ENCODE measurements at regions not wholly inside any gene's neighbourhood (a gene's known extent, or its start where the extent isn't known, plus 50 kb on each side); places are given as distances from the start of the nearest gene placed in this dataset.
A peak's percentile ranks its signal among the peaks of the same experiment; 100 is the strongest.

DNA sequence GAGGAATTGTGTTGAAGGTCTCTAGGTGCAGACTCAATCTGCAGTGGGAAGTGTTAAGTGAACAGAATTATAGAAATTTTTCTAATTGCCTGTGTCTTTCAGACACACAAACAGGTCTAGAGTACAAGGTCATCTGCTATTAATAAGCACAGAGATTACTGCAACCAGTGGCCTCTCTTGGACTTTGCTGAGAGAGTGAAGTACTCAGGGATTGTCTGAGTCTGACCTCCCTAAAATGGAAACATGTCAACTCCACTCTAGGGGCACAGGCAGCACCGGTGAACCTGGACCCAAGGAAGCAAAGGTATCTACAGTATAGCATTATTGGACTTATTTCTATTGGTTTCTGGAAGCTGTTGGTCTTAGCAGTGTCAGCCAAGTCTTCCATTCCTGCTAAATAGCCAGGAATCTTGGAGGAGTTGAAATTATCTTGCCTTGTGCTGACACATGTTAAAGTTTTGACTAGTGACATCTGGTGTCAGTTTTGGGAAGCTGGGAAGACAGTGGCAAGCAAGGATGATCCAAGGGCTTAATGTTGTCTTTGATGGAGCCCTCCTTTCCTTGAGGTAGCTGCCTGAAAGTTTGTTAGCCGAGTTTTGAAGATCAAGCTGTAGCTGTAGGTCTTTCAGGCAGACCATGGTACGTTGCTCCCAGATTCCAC lies 61.1 kb upstream of the NMUR2 start:
- H3K36me3 Mint-ChIP-seq (ENCODE audit: insufficient read depth, unreplicated experiment), result no peaks in the 10 kb centered on the region
- H3K4me1 Mint-ChIP-seq (ENCODE audit: low read depth, unreplicated experiment), result peaks cover 22% of the 10 kb centered on the region
- TF ChIP-seq, protein P1, sequence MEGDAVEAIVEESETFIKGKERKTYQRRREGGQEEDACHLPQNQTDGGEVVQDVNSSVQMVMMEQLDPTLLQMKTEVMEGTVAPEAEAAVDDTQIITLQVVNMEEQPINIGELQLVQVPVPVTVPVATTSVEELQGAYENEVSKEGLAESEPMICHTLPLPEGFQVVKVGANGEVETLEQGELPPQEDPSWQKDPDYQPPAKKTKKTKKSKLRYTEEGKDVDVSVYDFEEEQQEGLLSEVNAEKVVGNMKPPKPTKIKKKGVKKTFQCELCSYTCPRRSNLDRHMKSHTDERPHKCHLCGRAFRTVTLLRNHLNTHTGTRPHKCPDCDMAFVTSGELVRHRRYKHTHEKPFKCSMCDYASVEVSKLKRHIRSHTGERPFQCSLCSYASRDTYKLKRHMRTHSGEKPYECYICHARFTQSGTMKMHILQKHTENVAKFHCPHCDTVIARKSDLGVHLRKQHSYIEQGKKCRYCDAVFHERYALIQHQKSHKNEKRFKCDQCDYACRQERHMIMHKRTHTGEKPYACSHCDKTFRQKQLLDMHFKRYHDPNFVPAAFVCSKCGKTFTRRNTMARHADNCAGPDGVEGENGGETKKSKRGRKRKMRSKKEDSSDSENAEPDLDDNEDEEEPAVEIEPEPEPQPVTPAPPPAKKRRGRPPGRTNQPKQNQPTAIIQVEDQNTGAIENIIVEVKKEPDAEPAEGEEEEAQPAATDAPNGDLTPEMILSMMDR (IDR thresholded peaks at IDR 0.05; ENCODE audit: unreplicated experiment), result no peak
- intact Hi-C loops (cut with micrococcal nuclease; ENCODE audit: unreplicated experiment), result no loop called here
- H3K27ac Mint-ChIP-seq (ENCODE audit: unreplicated experiment), result no peak overlapping the region
- CTCF ChIA-PET, result no interaction called here
- H3K4me3 Mint-ChIP-seq (ENCODE audit: low read depth, unreplicated experiment), result no peak overlapping the region
- DNase-seq, result no peak
- H3K27me3 Mint-ChIP-seq (ENCODE audit: unreplicated experiment), result no peaks in the 10 kb centered on the region
- H3K9me3 Mint-ChIP-seq (ENCODE audit: low read depth, unreplicated experiment), result no peaks in the 10 kb centered on the region
- BruUV-seq (replicated peaks), result no TSS peak

DNA sequence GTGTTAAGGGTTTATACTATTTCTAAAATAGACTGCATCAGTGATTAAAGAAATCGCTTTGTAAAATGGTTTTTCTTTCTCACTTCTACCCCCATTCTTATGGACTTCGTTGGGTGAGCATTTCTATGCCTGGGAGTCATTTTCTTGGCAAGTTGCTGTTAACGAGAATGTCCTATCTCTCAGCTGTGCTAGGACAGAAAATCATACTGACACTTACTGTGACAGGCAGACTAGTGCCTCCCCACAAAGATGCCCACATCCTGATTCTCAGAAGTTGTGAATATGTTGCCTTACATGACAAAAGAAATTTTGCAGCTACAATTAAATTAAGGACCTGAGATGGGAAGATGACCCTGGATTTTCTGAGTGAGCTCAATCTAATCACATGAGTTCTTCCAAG lies 65.1 kb upstream of the NMUR2 start:
- BruUV-seq (replicated peaks), result no TSS peak
- Mint-ChIP-seq H3K36me3 (ENCODE audit: insufficient read depth, unreplicated experiment) (no peaks in the 10 kb centered on the region), H3K9me3 (ENCODE audit: low read depth, unreplicated experiment) (no peaks in the 10 kb centered on the region), H3K4me1 (ENCODE audit: low read depth, unreplicated experiment) (peaks cover 29% of the 10 kb centered on the region), H3K27ac (ENCODE audit: unreplicated experiment) (no peak overlapping the region), H3K4me3 (ENCODE audit: low read depth, unreplicated experiment) (no peak overlapping the region), H3K27me3 (ENCODE audit: unreplicated experiment) (no peaks in the 10 kb centered on the region)
- CTCF ChIA-PET, result no interaction called here
- intact Hi-C loops (cut with micrococcal nuclease; ENCODE audit: unreplicated experiment), result no loop called here
- TF ChIP-seq, protein P1 (IDR thresholded peaks at IDR 0.05; ENCODE audit: unreplicated experiment), result no peak
- no peak for DNase-seq

DNA sequence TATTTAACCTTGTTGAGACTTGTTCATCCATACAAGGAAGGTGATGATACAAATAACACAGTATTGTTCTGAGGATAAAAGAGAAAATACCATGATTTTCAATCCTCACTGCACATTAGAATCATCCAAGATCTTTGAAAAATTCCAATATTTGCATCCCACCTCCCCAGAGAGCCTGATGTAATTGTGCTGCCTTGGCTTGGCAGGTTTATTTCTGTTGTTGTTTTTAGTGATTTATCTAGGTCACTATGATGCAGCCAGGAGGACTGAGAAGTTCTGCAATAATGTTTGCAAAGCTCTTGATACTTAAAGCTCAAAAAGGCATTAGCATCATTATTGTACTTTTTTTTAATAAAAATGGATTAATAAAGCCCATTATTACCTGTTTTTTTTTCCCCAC lies 67.0 kb upstream of the NMUR2 start:
- Mint-ChIP-seq H3K4me1 (ENCODE audit: low read depth, unreplicated experiment) (peaks cover 42% of the 10 kb centered on the region), H3K9me3 (ENCODE audit: low read depth, unreplicated experiment) (peaks cover 4% of the 10 kb centered on the region), H3K27me3 (ENCODE audit: unreplicated experiment) (no peaks in the 10 kb centered on the region), H3K4me3 (ENCODE audit: low read depth, unreplicated experiment) (no peak overlapping the region), H3K27ac (ENCODE audit: unreplicated experiment) (no peak overlapping the region), H3K36me3 (ENCODE audit: insufficient read depth, unreplicated experiment) (no peaks in the 10 kb centered on the region)
- BruUV-seq (replicated peaks), result no TSS peak
- CTCF ChIA-PET, result no interaction called here
- intact Hi-C loops (cut with micrococcal nuclease; ENCODE audit: unreplicated experiment), result no loop called here
- TF ChIP-seq, protein P1 (IDR thresholded peaks at IDR 0.05; ENCODE audit: unreplicated experiment), result no peak
- DNase-seq, result no peak

DNA sequence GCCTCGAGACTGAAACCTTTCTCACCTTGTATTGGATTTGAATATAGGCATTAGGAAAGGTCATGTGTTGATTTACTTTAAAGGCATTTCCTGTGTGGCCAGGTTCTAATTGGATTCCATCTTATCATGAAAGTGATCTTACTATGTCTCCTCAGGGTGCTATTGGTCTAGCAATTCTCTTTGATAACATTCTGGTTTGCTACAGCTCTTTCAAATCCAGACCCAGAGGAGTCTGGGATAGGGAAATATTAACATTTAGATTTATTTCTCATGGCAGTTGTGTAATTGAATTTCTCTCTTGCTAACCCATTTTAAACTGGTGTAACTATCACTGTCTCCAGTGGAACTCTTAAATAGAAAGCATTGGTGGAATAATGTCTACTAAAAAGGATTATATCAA lies 69.9 kb upstream of the NMUR2 start:
- Mint-ChIP-seq H3K4me1 (ENCODE audit: low read depth, unreplicated experiment) (peaks cover 40% of the 10 kb centered on the region), H3K27me3 (ENCODE audit: unreplicated experiment) (no peaks in the 10 kb centered on the region), H3K36me3 (ENCODE audit: insufficient read depth, unreplicated experiment) (no peaks in the 10 kb centered on the region), H3K4me3 (ENCODE audit: low read depth, unreplicated experiment) (no peak overlapping the region), H3K27ac (ENCODE audit: unreplicated experiment) (peak overlapping the region; percentile 33), H3K9me3 (ENCODE audit: low read depth, unreplicated experiment) (peaks cover 4% of the 10 kb centered on the region)
- CTCF ChIA-PET, result no interaction called here
- no peak for DNase-seq
- intact Hi-C loops (cut with micrococcal nuclease; ENCODE audit: unreplicated experiment), result no loop called here
- BruUV-seq (replicated peaks), result no TSS peak
- TF ChIP-seq, protein P1 (IDR thresholded peaks at IDR 0.05; ENCODE audit: unreplicated experiment), result no peak

Measured in Calu3 (cell line).